ENCODE measurements at regions not wholly inside any gene's neighbourhood (a gene's known extent, or its start where the extent isn't known, plus 50 kb on each side); places are given as distances from the start of the nearest gene placed in this dataset.

DNA sequence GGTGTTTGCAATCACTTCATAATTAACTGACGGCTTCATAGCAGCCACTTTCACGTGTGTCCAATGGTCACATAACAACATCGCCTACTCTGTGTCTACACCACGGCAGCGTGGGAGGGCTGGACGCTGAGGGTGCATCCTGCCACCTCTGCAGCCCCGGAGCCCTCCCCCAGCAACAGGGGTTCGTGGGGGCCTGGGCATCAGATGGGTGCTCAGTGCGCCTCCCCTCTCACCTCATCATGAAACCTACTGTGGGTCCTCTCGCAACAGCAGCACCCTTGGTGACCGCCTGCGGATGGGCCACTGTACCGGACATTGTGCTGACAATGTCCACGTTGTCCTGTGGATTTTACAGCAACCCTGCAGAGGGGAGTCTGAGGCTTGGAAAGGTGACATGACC lies 193.5 kb downstream of the UQCRFS1 start:
- no peak for DNase-seq
- WGBS, 4 donors = 78 to 90% (median 88%) methylated on average over 9 to 14 of the region's 14 CpGs
- Histone ChIP-seq H3K27ac (no peak overlapping the region), H3K4me1 (replicated peaks in 1 of 2) (no peaks in the 10 kb centered on the region), H3K9me3 (replicated peaks in 1 of 3) (no peaks in the 10 kb centered on the region), H3K27me3 (peaks cover 12% of the 10 kb centered on the region), H3K4me3 (no peak overlapping the region), H3K36me3 (replicated peaks in 1 of 2) (no peaks in the 10 kb centered on the region)
- intact Hi-C loops (cut with DNase I) = loop anchor here in 1 of 2 donors (10.0 kb wide), 1 partner anchor 245 kb away; no protein-coding TSS in a partner anchor
- TF ChIP-seq, protein P1, sequence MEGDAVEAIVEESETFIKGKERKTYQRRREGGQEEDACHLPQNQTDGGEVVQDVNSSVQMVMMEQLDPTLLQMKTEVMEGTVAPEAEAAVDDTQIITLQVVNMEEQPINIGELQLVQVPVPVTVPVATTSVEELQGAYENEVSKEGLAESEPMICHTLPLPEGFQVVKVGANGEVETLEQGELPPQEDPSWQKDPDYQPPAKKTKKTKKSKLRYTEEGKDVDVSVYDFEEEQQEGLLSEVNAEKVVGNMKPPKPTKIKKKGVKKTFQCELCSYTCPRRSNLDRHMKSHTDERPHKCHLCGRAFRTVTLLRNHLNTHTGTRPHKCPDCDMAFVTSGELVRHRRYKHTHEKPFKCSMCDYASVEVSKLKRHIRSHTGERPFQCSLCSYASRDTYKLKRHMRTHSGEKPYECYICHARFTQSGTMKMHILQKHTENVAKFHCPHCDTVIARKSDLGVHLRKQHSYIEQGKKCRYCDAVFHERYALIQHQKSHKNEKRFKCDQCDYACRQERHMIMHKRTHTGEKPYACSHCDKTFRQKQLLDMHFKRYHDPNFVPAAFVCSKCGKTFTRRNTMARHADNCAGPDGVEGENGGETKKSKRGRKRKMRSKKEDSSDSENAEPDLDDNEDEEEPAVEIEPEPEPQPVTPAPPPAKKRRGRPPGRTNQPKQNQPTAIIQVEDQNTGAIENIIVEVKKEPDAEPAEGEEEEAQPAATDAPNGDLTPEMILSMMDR (IDR thresholded peaks at IDR 0.05) = no peak
- no peak for TF ChIP-seq POLR2A (IDR thresholded peaks at IDR 0.05)

DNA sequence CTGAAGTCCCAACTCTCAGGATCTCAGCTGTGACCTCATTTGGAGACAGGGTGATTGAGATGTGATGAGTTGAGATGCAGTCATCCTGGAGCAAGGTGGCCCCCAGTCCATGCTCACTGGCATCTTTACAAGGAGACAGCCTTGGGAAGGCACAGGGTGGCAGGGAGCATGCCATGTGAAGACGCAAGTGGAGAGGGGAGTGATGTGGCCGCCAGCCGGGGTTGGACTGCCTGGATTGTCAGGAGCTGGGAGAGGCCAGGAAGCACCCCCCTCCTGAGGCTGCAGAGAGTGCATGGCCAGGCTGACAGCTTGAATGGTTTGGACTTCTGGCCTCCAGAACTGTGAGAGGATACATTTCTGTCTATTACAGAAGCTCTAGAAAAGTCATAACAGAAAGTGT lies 194.4 kb downstream of the UQCRFS1 start:
- intact Hi-C loops (cut with DNase I) = loop anchor here in 1 of 2 donors (10.0 kb wide), 1 partner anchor 246 kb away; no protein-coding TSS in a partner anchor
- no peak overlapping the region for H3K4me3 ChIP-seq
- H3K27ac ChIP-seq = no peak overlapping the region
- peaks cover 12% of the 10 kb centered on the region for H3K27me3 ChIP-seq
- H3K36me3 ChIP-seq (replicated peaks in 1 of 2) = no peaks in the 10 kb centered on the region
- H3K9me3 ChIP-seq (replicated peaks in 1 of 3) = no peaks in the 10 kb centered on the region
- DNase-seq = no peak
- 35 to 90% (median 77%) methylated on average over 2 to 3 of the region's 3 CpGs for WGBS, 4 donors
- H3K4me1 ChIP-seq (replicated peaks in 1 of 2) = no peaks in the 10 kb centered on the region
- TF ChIP-seq POLR2A (IDR thresholded peaks at IDR 0.05) = no peak
- TF ChIP-seq, protein P1 (IDR thresholded peaks at IDR 0.05) = no peak

DNA sequence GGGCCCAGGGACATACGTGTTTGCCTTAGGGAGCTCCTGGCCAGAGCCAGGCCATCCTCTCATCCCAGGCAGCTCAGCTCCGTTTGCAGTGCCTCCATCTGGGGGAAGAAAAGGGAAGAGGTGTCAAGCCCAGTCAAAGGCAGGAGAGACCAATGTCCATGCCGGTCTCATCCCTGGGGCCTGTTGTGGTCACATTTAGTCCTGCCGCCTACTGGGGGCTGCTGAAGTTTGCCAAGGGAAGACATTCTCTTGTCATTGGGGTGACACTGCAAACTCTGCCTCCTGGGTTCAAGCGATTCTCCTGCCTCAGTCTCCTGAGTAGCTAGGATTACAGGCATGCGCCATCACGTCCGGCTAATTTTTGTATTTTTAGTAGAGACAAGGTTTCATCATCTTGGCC lies 195.2 kb downstream of the UQCRFS1 start:
- Histone ChIP-seq H3K27me3 (peaks cover 12% of the 10 kb centered on the region), H3K4me1 (replicated peaks in 1 of 2) (no peaks in the 10 kb centered on the region), H3K4me3 (no peak overlapping the region), H3K36me3 (replicated peaks in 1 of 2) (no peaks in the 10 kb centered on the region), H3K27ac (no peak overlapping the region), H3K9me3 (replicated peaks in 1 of 3) (no peaks in the 10 kb centered on the region)
- WGBS, 4 donors = 81 to 86% (median 83%) methylated on average over 6 to 8 of the region's 8 CpGs
- DNase-seq = no peak
- intact Hi-C loops (cut with DNase I) = loop anchor here in 1 of 2 donors (10.0 kb wide), 1 partner anchor 247 kb away; no protein-coding TSS in a partner anchor
- TF ChIP-seq POLR2A (IDR thresholded peaks at IDR 0.05) = no peak
- TF ChIP-seq, protein P1 (IDR thresholded peaks at IDR 0.05) = no peak

DNA sequence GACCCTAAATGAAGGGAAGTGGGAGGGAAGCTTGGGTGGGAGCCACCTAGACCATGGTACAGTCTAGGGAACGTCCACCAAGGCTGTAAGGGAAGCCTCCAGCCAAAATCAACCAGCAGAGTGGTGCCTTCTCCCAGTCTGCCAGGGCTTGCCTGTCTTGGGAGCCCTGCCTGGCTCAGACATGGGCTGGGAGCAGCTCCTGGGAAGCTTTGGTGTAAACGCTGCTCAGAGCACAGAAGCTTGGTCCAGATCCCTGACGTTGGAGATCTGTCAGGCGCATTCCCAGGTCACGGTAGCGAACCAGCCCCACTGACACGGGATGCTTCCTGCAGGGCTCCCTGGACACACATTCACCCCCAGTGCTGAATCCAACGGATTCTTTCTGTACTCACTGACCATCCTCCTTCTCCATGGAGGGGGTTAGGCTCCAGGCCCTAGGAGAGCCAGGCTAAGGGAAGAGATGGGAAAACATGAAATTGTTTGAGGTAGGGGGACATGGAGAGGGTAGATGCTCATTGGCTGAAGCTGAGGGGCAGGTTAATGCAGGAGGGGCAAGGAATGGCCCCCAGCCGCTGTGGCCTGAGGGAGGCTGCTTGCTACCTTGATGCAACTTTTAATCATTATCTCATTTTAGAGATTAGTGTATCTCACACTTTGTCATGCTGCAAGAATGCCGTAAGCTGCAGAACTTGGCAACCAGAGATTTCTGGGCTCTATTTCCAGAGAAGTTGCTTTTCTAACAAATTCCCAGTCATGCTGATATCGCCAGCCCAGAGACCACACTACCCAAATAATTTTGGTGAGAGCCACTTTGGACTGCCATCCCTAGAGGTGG lies 195.8 kb downstream of the UQCRFS1 start:
- no peak overlapping the region for H3K27ac ChIP-seq
- intact Hi-C loops (cut with DNase I) = loop anchor here in 1 of 2 donors (10.0 kb wide), 1 partner anchor 248 kb away; no protein-coding TSS in a partner anchor
- H3K4me3 ChIP-seq = no peak overlapping the region
- WGBS, 4 donors = 58 to 62% (median 60%) methylated on average over 10 to 11 of the region's 11 CpGs
- peaks cover 12% of the 10 kb centered on the region for H3K27me3 ChIP-seq
- H3K4me1 ChIP-seq (replicated peaks in 1 of 2) = no peaks in the 10 kb centered on the region
- H3K36me3 ChIP-seq (replicated peaks in 1 of 2) = no peaks in the 10 kb centered on the region
- TF ChIP-seq, protein P1 (IDR thresholded peaks at IDR 0.05) = no peak
- no peak for TF ChIP-seq POLR2A (IDR thresholded peaks at IDR 0.05)
- H3K9me3 ChIP-seq (replicated peaks in 1 of 3) = no peaks in the 10 kb centered on the region
- no peak for DNase-seq
